HEK293 (cell line): ENCODE measurements at regions not wholly inside any gene's neighbourhood (a gene's known extent, or its start where the extent isn't known, plus 50 kb on each side); places are given as distances from the start of the nearest gene placed in this dataset.
A peak's percentile ranks its signal among the peaks of the same experiment; 100 is the strongest.

Experiments
- CTCF ChIA-PET: fragments of 350-600 bp; formaldehyde crosslinking; extraction: SDS; loops from one replicate; lab custom pipeline; 2021; ENCODE audit warnings: antibody characterized with exemption; lab: Yijun Ruan, JAX
- POLR2A ChIA-PET: fragments of 300-600 bp; formaldehyde crosslinking; extraction: SDS; loops from one replicate; lab custom pipeline; 2020; ENCODE audit warnings: antibody characterized with exemption, inconsistent platforms; lab: Yijun Ruan, JAX
- H3K27ac ChIP-seq: fragments of 200-500 bp; sonication (Bioruptor generic); 2 replicates; pipeline ENCODE4 v1.5.1; 2014; ENCODE audit warnings: low read depth, low read length, control low read depth, inconsistent platforms; ENCODE audit errors: extremely low read depth
- H3K36me3 ChIP-seq, 2 experiments: fragments of 200-500 bp in 1 of 2; sonication (Bioruptor generic) in 1 of 2; 1 replicate in 1 of 2; 2 replicates in 1 of 2; pipeline ENCODE4 v1.5.1; 2014 to 2017; ENCODE audit warnings: inconsistent platforms in 2 of 2, low read length in 2 of 2; ENCODE audit not compliant: control insufficient read depth in 2 of 2, insufficient read depth in 1 of 2
- H3K4me1 ChIP-seq: fragments of 200-500 bp; sonication (Bioruptor generic); 2 replicates; pipeline ENCODE4 v1.5.1; 2014; ENCODE audit warnings: mild to moderate bottlenecking, low read length, inconsistent platforms; ENCODE audit not compliant: control insufficient read depth, insufficient read depth
- H3K4me3 ChIP-seq: 2 replicates; pipeline ENCODE4 v1.5.1; 2011; ENCODE audit warnings: low read depth, mild to moderate bottlenecking, control low read depth, low read length, moderate library complexity
- H3K9me3 ChIP-seq: fragments of 200-500 bp; sonication (Bioruptor generic); 2 replicates; pipeline ENCODE4 v1.5.1; 2014; ENCODE audit warnings: low read depth, low read length, inconsistent platforms; ENCODE audit not compliant: control insufficient read depth, insufficient read depth
- EGR2 ChIP-seq: fragments of 450-650 bp; formaldehyde crosslinking; IDR thresholded peaks from 2 replicates; pipeline ENCODE4 v1.5.1; 2016; ENCODE audit warnings: low read depth, missing biosample characterization, missing genetic modification characterization
- HOXD13 ChIP-seq: sonication (generic); formaldehyde crosslinking; IDR thresholded peaks from 2 replicates; pipeline ENCODE4 v1.8.0; 2022; ENCODE audit warnings: missing genetic modification reagents, borderline replicate concordance
- MEIS1 ChIP-seq: sonication (generic); formaldehyde crosslinking; IDR thresholded peaks from 2 replicates; pipeline ENCODE4 v1.8.1; 2022; ENCODE audit warnings: missing genetic modification reagents, mild to moderate bottlenecking, borderline replicate concordance
- ZBTB49 ChIP-seq: fragments of 450-650 bp; formaldehyde crosslinking; IDR thresholded peaks from 2 replicates; pipeline ENCODE4 v1.5.1; 2016; ENCODE audit warnings: missing biosample characterization, missing genetic modification characterization, low read depth
- ZNF148 ChIP-seq: fragments of 450-650 bp; formaldehyde crosslinking; IDR thresholded peaks from 2 replicates; pipeline ENCODE4 v1.5.0; 2017; ENCODE audit warnings: missing biosample characterization, missing genetic modification characterization, borderline replicate concordance
- ZNF324 ChIP-seq: fragments of 450-650 bp; formaldehyde crosslinking; IDR thresholded peaks from 2 replicates; pipeline ENCODE4 v1.5.1; 2016; ENCODE audit warnings: missing biosample characterization, missing genetic modification characterization
- ZNF362 ChIP-seq: fragments of 450-650 bp; formaldehyde crosslinking; IDR thresholded peaks from 2 replicates; pipeline ENCODE4 v1.5.1; 2016; ENCODE audit warnings: missing biosample characterization, missing genetic modification characterization
- ZNF394 ChIP-seq: fragments of 450-650 bp; formaldehyde crosslinking; IDR thresholded peaks from 2 replicates; pipeline ENCODE4 v1.5.1; 2016; ENCODE audit warnings: missing biosample characterization, missing genetic modification characterization, mild to moderate bottlenecking, moderate library complexity, borderline replicate concordance
- ZNF398 ChIP-seq: fragments of 450-650 bp; formaldehyde crosslinking; IDR thresholded peaks from 2 replicates; pipeline ENCODE4 v1.5.1; 2017; ENCODE audit warnings: missing biosample characterization, missing genetic modification characterization
- ZNF416 ChIP-seq: fragments of 450-650 bp; formaldehyde crosslinking; IDR thresholded peaks from 2 replicates; pipeline ENCODE4 v1.5.1; 2016; ENCODE audit warnings: missing biosample characterization, missing genetic modification characterization
- ZNF423 ChIP-seq: fragments of 450-650 bp; formaldehyde crosslinking; IDR thresholded peaks from 2 replicates; pipeline ENCODE4 v1.5.1; 2016; ENCODE audit warnings: missing biosample characterization, missing genetic modification characterization
- ZNF501 ChIP-seq: fragments of 450-650 bp; formaldehyde crosslinking; IDR thresholded peaks from 2 replicates; pipeline ENCODE4 v1.5.1; 2016; ENCODE audit warnings: missing biosample characterization, missing genetic modification characterization
- ZNF510 ChIP-seq: fragments of 450-650 bp; formaldehyde crosslinking; IDR thresholded peaks from 2 replicates; pipeline ENCODE4 v1.5.1; 2018; ENCODE audit warnings: mild to moderate bottlenecking, missing genetic modification characterization, missing biosample characterization; ENCODE audit not compliant: insufficient replicate concordance
- ZNF596 ChIP-seq: fragments of 450-650 bp; IDR thresholded peaks from 2 replicates; pipeline ENCODE4 v1.5.0; 2018; ENCODE audit warnings: missing biosample characterization, mild to moderate bottlenecking, missing genetic modification characterization, moderate library complexity
- ZNF645 ChIP-seq: fragments of 450-650 bp; formaldehyde crosslinking; IDR thresholded peaks from 2 replicates; pipeline ENCODE4; 2016; ENCODE audit warnings: missing biosample characterization, missing genetic modification characterization
- ZNF654 ChIP-seq: fragments of 450-650 bp; formaldehyde crosslinking; IDR thresholded peaks from 2 replicates; pipeline ENCODE4 v1.5.1; 2016; ENCODE audit warnings: low read depth, missing biosample characterization, missing genetic modification characterization
- ZNF660 ChIP-seq: fragments of 450-650 bp; IDR thresholded peaks from 2 replicates; pipeline ENCODE4 v1.5.1; 2018; ENCODE audit warnings: missing biosample characterization, mild to moderate bottlenecking, missing genetic modification characterization
- ZNF677 ChIP-seq: fragments of 450-650 bp; IDR thresholded peaks from 2 replicates; pipeline ENCODE4 v1.5.0; 2018; ENCODE audit warnings: missing biosample characterization, mild to moderate bottlenecking, missing genetic modification characterization, moderate library complexity
- ZNF704 ChIP-seq: fragments of 450-650 bp; formaldehyde crosslinking; IDR thresholded peaks from 2 replicates; pipeline ENCODE4 v1.5.1; 2016; ENCODE audit warnings: missing biosample characterization, missing genetic modification characterization

GRCh38 chr12:17108877-17109541 is 503.0 kb upstream of the LMO3 start:
- Histone ChIP-seq H3K4me1 (no peaks in the 10 kb centered on the region), H3K36me3 (no peaks in the 10 kb centered on the region), H3K4me3 (no peak overlapping the region), H3K27ac (no peak overlapping the region), H3K9me3 (no peaks in the 10 kb centered on the region)
- POLR2A ChIA-PET = no interaction called here
- CTCF ChIA-PET = no interaction called here
- TF ChIP-seq MEIS1 (CRISPR knock-in tag) = 0 out of 2 replicates have a peak, but pooled peaks have one; percentile 32
- no peak for TF ChIP-seq ZNF362 (tag by site-specific recombination)

- no peaks in the 10 kb centered on the region for H3K4me1 ChIP-seq
- no peak overlapping the region for H3K4me3 ChIP-seq
- no peak for TF ChIP-seq ZNF423 (tag by site-specific recombination)
- TF ChIP-seq ZNF645 = no peak
- TF ChIP-seq ZNF324 (tag by site-specific recombination) = no peak
- no peak for TF ChIP-seq EGR2 (tag by site-specific recombination)
- TF ChIP-seq ZNF660 = no peak
- no peak for TF ChIP-seq ZNF654
- no peak for TF ChIP-seq ZNF416 (tag by site-specific recombination)
- no peak for TF ChIP-seq ZNF704 (tag by site-specific recombination)
- no peak for TF ChIP-seq ZNF148
- H3K9me3 ChIP-seq = no peaks in the 10 kb centered on the region
- CTCF ChIA-PET = no interaction called here
- no peaks in the 10 kb centered on the region for H3K36me3 ChIP-seq
- no peak overlapping the region for H3K27ac ChIP-seq
- POLR2A ChIA-PET = no interaction called here
Observed at GRCh38 chr12:17104801-17105200, 498.8 kb upstream of the LMO3 start.

GRCh38 chr12:17097674-17098073 is 491.7 kb upstream of the LMO3 start:
- POLR2A ChIA-PET = no interaction called here
- Histone ChIP-seq H3K36me3 (no peaks in the 10 kb centered on the region), H3K9me3 (no peaks in the 10 kb centered on the region), H3K4me3 (no peak overlapping the region), H3K27ac (no peak overlapping the region), H3K4me1 (no peaks in the 10 kb centered on the region)
- CTCF ChIA-PET = no interaction called here
- no peak for TF ChIP-seq HOXD13 (CRISPR knock-in tag)
- no peak for TF ChIP-seq ZNF398 (tag by site-specific recombination)
- no peak for TF ChIP-seq ZNF501 (tag by site-specific recombination)
- no peak for TF ChIP-seq ZNF510
- TF ChIP-seq ZNF394 (tag by site-specific recombination) = no peak
- no peak for TF ChIP-seq ZBTB49 (tag by site-specific recombination)
- TF ChIP-seq ZNF677 (tag by site-specific recombination) = no peak
- no peak for TF ChIP-seq ZNF596
